ENCODE measurements at regions not wholly inside any gene's neighbourhood (a gene's known extent, or its start where the extent isn't known, plus 50 kb on each side); places are given as distances from the start of the nearest gene placed in this dataset.
A peak's percentile ranks its signal among the peaks of the same experiment; 100 is the strongest.

- in situ Hi-C loops (cut with MboI; ENCODE audit: low pct_ligation_motif_present in 1 of 4, low pct_unique_long_range_greater_than_20kb in 1 of 4, low sequenced_read_pairs in 3 of 4): no loop called here
Measured at GRCh38 chr18:37783771-37784170, 218.2 kb upstream of the CELF4 start.

GRCh38 chr18:37779220-37779619 is 213.6 kb upstream of the CELF4 start:
- in situ Hi-C loops (cut with MboI; ENCODE audit: low pct_ligation_motif_present in 1 of 4, low pct_unique_long_range_greater_than_20kb in 1 of 4, low sequenced_read_pairs in 3 of 4): no loop called here
- no peak for DNase-seq
- no peak for TF ChIP-seq CTCF (IDR thresholded peaks at IDR 0.05)
- TF ChIP-seq EP300 (IDR thresholded peaks at IDR 0.05; ENCODE audit: low read depth): no peak
- TF ChIP-seq POLR2A (IDR thresholded peaks at IDR 0.05): no peak
- TF ChIP-seq POLR2AphosphoS5 (IDR thresholded peaks at IDR 0.05): no peak
- Histone ChIP-seq H3K27ac (no peak overlapping the region), H3K36me3 (no peaks in the 10 kb centered on the region), H3K9me3 (no peaks in the 10 kb centered on the region), H3K4me3 (no peak overlapping the region), H3K27me3 (no peaks in the 10 kb centered on the region), H3K4me1 (no peaks in the 10 kb centered on the region)
- WGBS, 2 donors (ENCODE audit: low coverage in 1 of 2): 85 to 100% methylated on average over 4 to 7 of the region's 7 CpGs
- intact Hi-C loops (cut with DNase I; ENCODE audit: low total_unique reads): no loop called here

More at GRCh38 chr18:37783771-37784170, 218.2 kb upstream of the CELF4 start:
- Histone ChIP-seq H3K27me3 (no peaks in the 10 kb centered on the region), H3K4me1 (no peaks in the 10 kb centered on the region), H3K9me3 (no peaks in the 10 kb centered on the region), H3K27ac (no peak overlapping the region), H3K4me3 (no peak overlapping the region), H3K36me3 (no peaks in the 10 kb centered on the region)
- intact Hi-C loops (cut with DNase I; ENCODE audit: low total_unique reads): no loop called here
- no peak for TF ChIP-seq POLR2AphosphoS5 (IDR thresholded peaks at IDR 0.05)
- no peak for TF ChIP-seq POLR2A (IDR thresholded peaks at IDR 0.05)
- TF ChIP-seq EP300 (IDR thresholded peaks at IDR 0.05; ENCODE audit: low read depth): no peak
- no peak for TF ChIP-seq CTCF (IDR thresholded peaks at IDR 0.05)
- no peak for DNase-seq
- WGBS, 2 donors (ENCODE audit: low coverage in 1 of 2): 63 to 87% methylated on average over 2 to 5 of the region's 5 CpGs

GRCh38 chr18:37778417-37779165 is 213.0 kb upstream of the CELF4 start:
- H3K4me3 ChIP-seq: no peak overlapping the region
- no peaks in the 10 kb centered on the region for H3K27me3 ChIP-seq
- WGBS, 2 donors (ENCODE audit: low coverage in 1 of 2): 30 to 82% methylated on average over 3 to 19 of the region's 21 CpGs
- intact Hi-C loops (cut with DNase I; ENCODE audit: low total_unique reads): no loop called here
- H3K4me1 ChIP-seq: no peaks in the 10 kb centered on the region
- in situ Hi-C loops (cut with MboI; ENCODE audit: low pct_ligation_motif_present in 1 of 4, low pct_unique_long_range_greater_than_20kb in 1 of 4, low sequenced_read_pairs in 3 of 4): no loop called here
- peak; percentile 43 for DNase-seq
- no peak overlapping the region for H3K27ac ChIP-seq
- H3K36me3 ChIP-seq: no peaks in the 10 kb centered on the region
- H3K9me3 ChIP-seq: no peaks in the 10 kb centered on the region
- TF ChIP-seq CTCF (IDR thresholded peaks at IDR 0.05) (peak; percentile 52 to 66 (median 56)), EP300 (IDR thresholded peaks at IDR 0.05; ENCODE audit: low read depth) (no peak)

- no peaks in the 10 kb centered on the region for H3K4me1 ChIP-seq
Measured at GRCh38 chr18:37769826-37770225, 204.2 kb upstream of the CELF4 start.

More at GRCh38 chr18:37769826-37770225, 204.2 kb upstream of the CELF4 start:
- 36 to 42% methylated on average over 1 of the region's 1 CpG for WGBS, 2 donors (ENCODE audit: low coverage in 1 of 2)
- intact Hi-C loops (cut with DNase I; ENCODE audit: low total_unique reads): no loop called here
- no peak overlapping the region for H3K4me3 ChIP-seq
- no peaks in the 10 kb centered on the region for H3K27me3 ChIP-seq
- in situ Hi-C loops (cut with MboI; ENCODE audit: low pct_ligation_motif_present in 1 of 4, low pct_unique_long_range_greater_than_20kb in 1 of 4, low sequenced_read_pairs in 3 of 4): no loop called here
- TF ChIP-seq EP300 (IDR thresholded peaks at IDR 0.05; ENCODE audit: low read depth): no peak
- no peak for TF ChIP-seq POLR2AphosphoS5 (IDR thresholded peaks at IDR 0.05)
- TF ChIP-seq POLR2A (IDR thresholded peaks at IDR 0.05): no peak
- no peak for TF ChIP-seq CTCF (IDR thresholded peaks at IDR 0.05)
- no peak for DNase-seq
- no peak overlapping the region for H3K27ac ChIP-seq
- H3K36me3 ChIP-seq: no peaks in the 10 kb centered on the region
- no peaks in the 10 kb centered on the region for H3K9me3 ChIP-seq
